ENCODE measurements at regions not wholly inside any gene's neighbourhood (a gene's known extent, or its start where the extent isn't known, plus 50 kb on each side); places are given as distances from the start of the nearest gene placed in this dataset.

DNA sequence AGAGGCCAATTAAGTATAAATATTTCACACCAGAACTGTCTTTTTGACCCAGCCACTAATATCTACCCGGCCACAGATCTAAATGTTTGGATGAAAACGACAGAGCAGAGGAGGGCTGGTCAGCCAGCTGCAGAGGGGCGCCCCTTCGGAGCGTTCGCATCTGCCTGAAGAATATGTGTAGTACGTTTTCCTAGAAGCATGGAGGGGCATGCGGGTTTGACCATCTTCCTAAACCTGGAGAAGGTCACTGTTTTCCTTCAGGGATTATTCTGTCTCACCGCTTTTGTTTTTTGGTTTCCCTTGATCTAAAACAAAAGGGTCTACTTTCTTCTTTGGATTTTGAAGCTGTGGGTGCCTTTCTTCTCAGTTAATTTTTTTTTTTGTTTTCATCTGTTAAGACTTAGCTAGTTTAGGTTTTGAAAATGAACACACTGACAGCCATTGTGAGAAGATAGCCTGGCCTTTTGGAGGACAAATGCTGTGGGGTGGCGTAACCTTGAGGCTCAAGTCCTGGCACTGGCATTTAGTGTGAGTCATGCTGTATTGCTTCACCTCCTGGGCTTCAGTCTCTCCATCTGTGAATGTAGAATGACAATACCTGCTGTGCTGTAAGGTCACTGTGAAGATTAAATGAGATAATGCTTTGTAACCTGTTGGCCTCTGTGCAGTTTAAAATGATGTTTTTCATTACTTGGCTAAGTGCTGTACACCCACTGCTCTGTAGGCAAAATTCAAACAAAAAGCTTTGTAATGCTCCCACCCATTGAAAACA, 74.1 kb upstream of the IRF2BP2 start:
- DNase-seq, result no peak

DNA sequence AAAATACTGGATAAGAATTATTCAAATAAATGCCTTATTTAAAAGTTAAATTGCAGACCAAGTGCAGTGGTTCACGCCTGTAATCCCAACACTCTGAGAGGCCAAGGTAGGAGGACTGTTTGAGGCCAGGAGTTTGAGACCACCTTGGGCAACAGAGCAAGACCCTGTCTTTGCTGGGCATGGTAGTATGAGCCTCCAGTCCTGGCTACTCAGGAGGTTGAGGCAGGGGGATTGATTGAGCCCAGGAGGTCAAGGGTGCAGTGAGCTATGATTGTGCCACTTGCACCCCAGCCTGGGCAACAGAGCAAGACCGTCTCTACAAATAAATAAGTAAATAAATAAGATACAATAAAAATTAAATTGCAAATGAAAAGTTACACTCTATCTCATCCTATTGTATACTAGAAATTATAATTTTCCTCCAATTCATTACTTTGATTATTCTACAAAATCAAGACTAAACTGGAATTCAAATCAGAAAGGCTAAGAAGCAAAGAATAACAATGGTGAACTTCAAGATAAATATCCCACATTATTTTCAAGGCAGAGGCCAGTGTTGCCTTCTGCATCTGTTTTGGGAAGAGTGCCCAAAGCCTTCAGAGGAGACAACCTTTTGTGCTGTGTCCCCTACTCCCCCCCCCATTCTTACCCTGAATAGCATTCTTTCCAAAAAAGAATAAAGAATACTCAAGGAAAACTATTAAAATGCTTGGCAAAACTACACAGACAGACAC, 73.3 kb upstream of the IRF2BP2 start:
- DNase-seq, result no peak

DNA sequence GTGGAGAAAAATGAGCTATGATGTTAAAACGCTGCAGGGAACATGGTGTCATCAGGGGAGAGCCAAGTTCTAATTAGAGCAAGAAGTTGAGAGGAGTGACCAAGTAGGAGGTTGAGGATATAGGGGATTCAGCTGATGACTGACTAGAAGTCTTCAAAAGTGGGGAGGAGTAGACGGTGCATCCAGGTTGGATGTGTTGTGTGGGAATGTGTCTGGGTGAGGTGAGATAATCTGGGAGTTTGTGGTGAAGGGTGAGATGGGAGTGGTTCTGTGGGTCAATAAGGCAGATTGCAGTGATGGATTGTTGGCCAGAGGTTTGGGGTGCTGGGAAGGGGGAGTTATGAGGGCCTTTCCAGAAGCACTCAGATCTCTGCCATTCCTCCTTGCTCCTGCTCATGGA, 72.0 kb upstream of the IRF2BP2 start:
- no peak for DNase-seq

DNA sequence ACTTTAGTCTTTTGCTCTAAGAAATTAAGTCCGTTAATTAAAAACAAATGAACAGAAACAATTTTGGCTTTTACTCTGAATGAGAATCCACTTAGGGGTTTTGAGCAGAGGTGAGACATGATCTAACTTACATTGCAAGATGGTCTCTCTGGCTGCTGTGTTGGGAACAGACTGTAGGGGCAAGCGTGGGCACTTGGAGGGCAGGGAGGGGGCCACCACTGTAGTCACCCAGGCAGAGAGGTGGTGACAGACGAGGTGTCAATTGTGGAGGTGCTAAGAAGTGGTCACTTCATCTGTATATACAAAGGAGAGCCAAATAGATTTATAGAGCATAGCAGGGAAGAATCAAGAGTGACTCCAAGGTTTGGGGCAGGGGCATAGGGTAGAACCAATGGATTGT, 71.1 kb upstream of the IRF2BP2 start:
- DNase-seq, result no peak

DNA sequence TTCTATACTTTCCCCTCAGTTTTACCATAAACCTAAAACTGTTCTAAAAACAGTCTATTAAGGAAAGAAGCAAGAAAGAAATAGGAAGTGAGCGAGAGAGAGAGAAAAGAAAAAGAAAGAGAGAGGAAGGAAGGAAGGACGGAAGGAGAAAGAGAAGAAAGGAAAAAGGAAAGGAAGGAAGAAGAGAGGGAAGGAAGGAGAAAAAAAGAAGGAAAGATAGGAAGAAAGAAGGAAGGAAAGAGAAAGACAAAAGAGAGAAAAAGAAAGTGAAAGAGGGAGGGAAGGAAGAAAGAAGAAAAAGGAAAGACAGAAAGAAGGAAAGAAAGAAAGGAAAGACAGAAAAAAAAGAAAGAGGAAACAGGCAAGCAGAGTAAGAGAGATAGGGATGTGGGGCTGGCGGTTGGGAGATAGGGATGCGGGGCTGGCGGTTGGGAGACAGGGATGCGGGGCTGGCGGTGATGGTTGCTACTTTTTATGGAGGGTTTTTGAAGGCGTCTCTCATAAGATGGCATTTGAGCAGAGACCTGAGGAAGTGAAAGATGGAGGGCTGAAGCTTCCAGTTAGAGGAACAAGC, 70.4 kb upstream of the IRF2BP2 start:
- no peak for DNase-seq

DNA sequence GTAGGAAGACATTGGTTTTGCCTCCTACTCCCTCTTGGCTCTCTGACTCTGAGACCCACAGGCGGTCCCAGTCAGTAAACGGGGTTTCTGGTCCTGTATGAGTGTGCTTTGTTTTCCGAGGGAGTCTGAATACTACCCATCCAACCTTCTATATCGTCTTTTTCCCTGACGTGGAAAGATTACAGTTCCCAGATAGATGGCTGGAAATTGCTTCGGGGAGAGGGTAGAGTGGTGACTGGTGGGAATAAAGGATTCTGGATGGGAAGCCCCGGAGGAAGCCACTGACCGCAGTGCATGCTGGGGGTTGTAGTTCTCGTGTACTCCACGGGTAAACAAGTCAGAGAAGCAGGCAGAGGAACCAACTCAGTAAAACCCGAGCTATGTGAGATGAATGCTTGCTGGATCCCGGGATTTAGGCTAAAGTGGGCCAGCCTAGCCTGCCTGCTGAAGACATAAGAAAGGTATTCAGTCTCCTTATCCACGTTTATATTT, 66.2 kb upstream of the IRF2BP2 start:
- peak; percentile 95 for DNase-seq

DNA sequence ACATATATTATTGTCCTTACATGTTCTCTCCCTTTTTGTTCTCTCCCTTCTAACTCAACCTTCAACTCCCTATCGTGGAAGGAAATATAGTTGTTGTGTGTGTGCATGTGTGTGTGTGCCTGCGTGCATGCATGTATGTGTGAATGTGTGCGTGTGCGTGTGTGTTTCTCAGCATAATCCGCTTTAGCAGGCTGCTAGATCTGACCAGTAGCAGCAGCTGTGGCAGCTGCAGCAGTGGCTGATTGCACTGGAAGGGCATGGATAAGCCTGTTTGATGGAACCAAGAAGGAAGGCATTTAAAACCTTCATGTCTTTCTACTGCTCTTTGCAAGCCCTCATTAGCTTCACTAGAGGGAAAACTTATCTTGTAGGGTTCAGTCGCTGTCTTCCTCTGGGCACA, 65.6 kb upstream of the IRF2BP2 start:
- DNase-seq, result peak; percentile 65

DNA sequence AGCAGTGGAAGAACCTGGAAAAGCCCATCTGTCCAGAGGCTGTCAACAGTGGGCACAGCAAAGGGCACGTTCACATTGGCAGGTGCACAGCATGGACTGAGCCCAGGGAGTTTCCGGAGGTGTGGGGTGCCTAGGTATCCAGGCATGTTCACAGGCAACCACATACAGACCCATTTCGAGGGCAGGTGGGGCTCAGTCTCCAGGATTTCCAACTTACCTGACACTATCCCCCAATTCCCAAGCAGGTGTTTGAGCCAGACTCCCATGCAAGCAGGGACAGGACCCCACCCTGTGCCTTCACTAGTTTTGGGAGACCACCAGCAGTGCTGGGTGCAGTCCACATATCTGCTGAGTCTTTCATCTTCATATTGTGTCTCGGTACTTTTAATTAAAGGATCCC, 65.0 kb upstream of the IRF2BP2 start:
- DNase-seq, result no peak

DNA sequence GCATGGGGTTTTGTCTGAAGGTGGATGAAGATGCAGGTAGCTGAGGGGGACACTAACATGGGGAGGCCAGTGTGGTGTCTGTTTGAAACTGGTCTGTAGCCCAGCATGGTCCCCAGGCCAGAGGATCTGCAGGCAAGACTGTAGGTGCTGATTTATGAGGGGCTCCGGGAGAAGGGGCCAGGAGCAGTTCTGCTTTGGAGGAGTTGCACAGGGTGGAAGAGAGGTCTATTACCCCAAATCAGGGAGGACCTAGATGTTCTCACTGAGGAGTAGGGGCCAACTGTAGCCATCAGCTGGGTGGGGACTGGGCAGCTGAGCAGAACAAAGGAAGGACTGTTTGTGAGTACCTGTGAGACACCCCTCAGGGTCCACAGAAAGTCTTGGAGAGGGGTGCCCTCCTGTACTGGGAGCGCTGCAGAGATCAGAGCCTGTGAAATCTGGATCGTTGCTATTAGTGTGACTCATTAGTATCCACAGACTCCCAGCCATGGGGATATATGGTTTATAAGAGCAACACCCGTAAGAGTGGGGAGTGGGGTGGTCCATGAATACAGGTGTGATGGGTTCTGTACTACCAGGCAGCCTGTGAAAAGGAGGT, 64.3 kb upstream of the IRF2BP2 start:
- DNase-seq, result no peak

DNA sequence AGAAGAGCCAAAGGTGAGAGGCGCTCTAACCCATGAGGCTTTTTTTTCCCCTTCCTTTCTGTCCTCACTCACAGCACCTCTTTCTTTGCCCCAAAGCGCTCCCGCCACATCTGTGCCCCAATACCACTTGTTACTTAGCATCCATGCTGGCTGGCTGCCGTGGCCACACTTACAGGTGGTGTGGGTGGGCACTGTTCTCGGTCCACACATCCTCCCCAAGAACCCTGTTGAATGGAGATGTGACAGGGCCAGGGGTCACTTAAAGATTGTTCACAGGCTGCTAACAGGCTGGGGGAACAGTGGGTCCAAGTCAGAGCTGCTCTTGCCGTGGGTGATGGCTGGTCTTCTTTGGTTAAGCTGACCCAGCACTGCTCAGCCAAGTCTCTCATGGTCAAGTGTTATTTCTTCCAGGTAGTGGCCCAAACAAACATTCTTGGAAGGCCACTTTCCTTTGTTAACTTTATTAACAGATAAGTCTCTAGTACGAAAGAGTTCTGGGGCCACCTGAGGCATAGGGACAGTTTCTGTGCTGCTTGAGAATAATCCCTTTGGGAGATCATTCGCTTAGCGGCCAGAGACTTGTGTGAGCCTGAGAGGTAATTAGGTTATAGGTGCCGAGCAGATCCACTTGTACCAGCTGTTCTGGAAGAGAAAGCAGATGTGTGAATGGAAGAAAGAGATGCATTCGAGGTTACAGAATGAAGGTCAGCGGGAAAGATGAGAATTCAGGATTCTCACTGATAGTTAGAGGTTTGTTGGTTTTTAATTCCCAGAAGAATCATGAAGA, 62.6 kb upstream of the IRF2BP2 start:
- DNase-seq, result no peak

DNA sequence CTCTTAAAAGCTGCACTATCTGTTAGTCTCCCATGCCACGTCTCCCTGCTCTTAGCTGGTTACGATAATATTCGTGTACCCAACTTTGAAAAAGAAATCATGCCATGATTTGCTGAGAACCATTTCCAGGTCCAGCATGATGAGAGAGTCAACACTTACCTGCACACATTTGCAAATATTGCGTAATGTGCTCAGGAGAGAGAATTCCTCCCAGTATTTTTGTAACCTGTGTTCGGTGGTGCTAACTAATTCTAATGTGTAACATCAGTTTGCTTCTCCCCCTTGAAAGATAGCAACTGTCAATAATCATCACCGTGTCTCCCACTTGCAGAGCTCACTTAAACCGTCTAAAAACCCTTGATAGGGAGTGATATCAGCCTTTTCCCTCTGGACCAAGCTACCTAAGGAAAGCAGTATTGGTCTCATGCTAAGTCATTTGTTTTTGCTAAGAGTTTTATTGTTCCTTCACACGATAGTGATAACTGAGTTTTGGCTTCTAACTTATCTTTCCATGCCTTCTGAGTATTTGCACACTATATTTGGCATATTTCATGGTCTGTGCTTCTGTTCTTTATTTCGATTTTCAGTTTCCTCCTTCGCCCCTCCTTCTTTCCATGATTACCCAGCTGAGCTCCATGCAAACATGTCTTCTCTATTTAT, 61.1 kb upstream of the IRF2BP2 start:
- no peak for DNase-seq

DNA sequence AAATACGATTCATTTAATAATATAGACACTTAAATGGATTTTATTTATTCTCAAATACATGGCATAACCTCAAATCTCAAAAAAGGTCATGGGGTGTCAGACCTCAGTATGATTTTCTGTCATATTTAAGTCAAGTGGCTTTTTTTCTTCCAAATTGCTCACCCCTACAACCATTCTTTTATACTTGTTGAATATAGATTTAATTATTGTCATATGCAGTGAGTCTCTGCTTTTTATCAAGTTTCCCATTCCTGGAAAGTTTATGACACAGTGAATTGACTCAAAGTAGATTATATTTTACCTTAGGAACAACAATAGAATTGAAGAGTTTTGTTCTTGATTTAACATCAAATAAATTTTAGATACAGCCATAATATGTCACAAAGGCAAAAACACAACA, 59.5 kb upstream of the IRF2BP2 start:
- DNase-seq, result no peak

DNA sequence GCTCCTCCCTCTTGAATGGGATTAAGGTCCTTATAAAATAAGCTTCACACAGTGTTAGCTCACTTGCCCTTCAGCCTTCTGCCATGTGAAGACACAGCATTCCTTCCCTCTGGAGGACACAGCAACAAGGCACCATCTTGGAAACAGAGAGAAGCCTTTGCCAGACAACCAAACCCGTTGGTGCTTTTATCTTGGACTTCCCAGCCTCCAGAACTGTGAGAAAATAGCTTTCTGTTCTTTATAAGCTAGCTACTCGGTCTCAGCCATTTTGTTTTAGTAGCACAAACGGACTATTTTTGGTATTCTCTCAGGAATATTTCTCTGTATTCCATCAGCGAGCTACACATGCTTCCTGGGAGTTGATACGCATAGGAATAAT, 58.6 kb upstream of the IRF2BP2 start:
- DNase-seq, result no peak

DNA sequence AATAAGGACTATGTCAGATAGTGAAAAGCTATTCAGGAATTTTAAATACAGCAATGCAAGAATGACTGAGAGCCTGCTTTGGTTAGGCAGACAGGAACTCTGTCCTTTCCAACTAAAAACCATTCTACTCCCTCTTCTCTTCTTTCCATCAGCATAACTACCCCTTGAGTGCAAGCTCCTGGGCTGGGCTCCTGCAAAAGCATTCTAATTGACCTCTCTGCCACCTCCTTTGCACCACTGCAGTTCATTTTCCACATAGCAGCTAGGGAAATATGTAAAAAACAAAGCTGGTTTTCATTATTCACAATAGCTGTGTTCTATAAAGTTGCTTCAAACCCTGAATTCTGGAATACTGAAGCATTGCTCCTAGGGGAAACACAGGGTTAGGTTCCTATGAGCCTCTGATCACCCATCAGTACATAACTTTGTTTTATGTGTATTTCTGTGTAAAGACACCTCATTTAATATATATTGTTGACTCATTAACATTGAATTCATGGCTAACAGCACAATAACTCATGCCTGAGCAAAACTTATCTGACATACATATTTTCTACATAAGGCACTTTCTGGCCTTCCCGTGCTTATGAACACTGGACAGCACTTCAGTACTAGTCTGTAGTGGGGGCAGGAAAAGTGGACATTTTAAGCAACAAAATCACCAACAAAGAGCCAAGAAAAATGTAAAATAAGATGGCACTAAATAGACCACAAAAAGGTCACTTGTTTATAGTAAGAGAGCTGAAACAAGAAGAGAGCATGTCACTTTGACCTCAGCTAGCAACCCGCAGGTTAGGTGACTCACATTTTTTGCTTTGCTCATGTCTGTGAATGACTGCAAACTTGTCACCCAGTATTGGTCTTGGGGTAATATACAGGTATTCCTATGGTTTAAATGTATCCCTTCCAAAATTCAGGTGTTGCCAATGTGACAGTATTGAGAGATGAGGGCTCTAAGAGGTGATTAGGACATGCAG, 57.9 kb upstream of the IRF2BP2 start:
- no peak for DNase-seq

DNA sequence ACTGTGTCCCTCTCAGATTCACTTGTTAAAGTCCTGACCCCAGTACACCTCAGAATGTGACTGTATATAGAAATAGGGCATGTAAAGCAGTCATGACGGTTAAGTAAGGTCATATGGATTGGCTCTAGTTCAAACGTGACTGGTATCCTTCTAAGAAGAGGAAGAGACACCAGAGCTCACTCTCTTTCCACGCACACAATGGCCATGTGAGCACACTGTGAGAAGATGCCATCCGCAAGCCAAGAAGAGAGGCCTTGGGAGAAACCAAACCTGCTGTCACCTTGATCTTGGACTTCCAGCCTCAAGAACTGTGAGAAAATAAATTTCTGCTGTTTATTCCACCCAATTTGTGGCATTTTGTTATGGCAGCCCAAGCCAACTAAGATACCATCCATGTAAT, 56.8 kb upstream of the IRF2BP2 start:
- DNase-seq, result no peak

DNA sequence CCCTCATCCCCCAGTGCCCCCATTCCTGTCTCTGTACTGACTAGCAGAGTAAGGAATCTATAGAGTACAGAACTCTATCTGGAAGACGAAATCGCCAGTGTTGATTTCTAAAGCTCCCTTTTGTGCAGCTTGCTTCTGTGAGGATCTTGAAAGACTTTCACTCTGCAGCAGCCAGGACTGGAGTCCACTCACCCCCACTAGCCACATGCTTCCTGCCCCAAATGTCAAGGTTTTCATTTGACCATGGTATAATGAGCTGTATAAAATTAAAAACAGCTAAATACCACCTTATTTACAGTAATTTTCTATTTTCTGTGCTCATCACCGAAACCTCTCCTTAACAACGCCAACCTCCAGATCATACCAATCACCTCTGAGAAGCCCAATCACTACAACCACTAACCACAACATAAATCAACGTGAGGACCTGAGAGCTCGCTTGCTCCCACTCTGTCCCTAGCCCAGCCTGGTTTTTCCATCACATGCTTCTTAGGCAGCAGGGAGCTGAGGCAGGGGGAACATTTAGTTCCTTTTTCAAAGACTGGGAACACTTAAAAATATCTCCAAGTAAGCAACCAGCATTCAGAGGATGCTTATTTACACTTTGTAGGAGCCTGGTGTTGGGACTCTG, 56.1 kb upstream of the IRF2BP2 start:
- DNase-seq, result no peak

DNA sequence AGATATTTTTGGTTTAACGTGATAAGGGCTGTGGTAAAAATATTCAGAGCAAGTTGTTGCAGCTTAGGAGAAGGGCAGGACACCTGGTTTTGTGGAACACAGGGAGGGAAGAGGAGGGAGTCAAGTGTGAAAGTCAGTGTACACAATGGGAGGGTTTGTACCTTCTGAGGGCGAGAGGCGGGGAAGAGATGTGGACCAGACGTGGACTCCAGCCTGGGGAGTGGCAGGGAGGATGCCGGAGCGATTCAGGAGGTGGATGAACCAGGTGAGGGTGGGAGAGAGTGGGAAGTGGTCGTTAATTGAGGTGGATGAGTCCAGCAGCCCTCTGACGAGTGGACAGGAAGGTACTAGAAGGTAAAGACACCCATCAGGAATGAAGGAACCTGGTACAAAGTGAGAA, 52.2 kb upstream of the IRF2BP2 start:
- DNase-seq, result no peak

DNA sequence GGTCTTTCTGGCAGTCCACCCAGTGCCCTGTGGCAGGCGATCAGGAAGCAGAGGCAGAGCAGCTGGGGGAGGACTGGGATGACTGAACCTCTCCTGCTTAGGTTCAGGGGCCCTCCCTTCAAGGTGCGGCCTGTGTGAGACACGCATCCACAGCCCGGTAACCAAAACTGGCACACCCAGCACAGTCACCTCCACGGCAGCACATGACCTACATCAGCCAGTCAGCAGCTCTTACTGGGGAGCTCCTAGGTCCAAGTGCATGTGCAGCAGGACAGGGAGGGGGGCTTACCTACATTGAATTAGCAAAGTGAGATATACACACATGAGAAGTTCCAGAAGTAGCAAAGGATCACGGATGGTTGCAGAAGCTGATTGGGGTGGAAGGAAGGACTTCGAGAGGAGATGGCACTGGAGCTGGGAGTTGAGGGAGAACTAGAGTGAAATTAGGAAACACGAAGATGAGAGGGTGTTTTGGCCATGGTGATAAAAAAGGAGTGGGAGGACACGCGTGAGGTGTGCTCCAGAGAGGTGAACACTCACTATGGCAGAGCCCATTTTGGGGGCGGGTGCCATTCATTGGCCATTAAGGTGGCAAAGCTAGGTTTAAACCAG, 51.4 kb upstream of the IRF2BP2 start:
- DNase-seq, result no peak

DNA sequence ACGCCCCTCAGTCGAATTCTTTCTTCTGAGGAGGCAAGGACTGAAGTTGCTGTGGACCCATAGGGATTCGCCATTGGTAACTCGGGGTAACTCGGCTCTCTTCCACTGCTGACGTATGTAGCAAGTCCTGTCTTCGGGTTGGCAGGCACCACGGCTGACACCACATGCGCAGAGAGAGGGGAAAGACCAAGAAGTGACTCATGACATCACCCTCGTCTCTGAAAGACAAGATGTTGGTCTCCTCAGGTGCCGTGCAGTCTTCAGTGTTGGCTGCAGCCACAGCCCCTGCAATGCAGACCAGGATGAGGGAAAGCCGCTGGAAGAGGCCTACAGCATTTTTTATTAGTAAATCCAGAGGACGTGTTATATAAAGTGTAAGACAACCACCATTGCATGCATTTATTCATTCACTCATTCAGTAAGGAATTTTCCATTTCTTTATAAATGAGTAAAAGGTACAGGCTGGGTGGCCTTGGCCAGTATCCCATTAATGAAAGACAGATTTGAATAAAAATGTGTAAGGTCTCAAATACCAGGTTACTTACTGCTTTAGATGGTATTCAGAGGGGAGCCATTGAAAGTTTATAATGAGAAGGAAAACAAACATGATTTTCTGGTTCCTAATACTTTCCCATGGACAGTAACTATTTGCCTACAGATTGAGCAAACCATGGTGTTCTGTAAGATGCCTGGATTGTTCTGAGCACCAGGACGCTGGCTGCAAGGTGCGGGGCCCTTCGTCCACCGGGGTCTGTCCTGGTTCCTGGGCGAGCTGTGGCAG, 50.7 kb upstream of the IRF2BP2 start:
- no peak for DNase-seq

Measured in eye (tissue), 1 donor.